ENCODE measurements at regions not wholly inside any gene's neighbourhood (a gene's known extent, or its start where the extent isn't known, plus 50 kb on each side); places are given as distances from the start of the nearest gene placed in this dataset.

DNA sequence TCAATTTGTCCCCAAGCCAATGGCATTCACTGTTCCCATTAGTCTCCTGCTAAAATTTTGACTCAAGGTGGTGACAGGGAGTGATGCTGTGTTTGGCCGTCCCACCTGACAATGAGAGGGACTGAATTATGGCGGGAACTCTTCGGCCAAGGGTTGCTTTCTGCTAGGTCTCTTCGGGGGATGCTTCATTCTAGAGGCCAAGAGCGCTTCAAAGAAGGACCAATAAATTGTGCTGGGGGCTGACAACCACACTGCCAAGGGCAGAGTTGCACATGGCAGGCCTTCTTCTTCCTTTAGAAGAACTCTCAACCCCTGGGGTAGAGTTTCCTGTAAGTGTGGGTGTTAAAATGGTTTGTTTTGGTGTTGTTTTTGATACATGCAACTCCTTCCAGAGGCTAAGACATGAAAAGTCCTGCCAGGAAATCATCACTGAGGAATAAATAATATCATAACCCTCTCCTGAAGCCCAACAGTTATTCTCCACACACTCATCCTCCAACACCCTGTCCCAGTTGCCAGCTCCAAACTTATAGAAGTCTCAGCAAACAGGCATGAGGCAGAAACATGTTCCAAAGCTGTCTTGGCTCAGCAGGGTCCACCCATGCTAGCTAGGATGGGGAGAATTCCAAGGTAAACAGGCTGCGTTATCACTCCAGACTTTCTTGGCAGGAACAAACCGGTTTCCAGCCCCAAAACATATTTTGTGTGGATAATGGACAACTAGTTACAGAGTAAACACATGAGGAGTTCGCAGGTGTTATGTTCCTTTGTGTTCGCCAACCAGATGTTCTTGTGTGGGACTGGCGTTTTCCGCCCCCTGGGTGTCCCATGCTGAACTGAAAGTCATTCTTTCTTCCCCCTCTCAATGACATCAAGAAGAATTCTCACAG lies 396.7 kb upstream of the RGMA start (continued):
- no peak for TF ChIP-seq KDM1A (IDR thresholded peaks at IDR 0.05; ENCODE audit: borderline replicate concordance, low read length)
- no peak for TF ChIP-seq TCF12 (IDR thresholded peaks at IDR 0.05; ENCODE audit: low read depth, low read length)
- no peak for TF ChIP-seq KDM5A (IDR thresholded peaks at IDR 0.05; ENCODE audit: low read length)
- TF ChIP-seq SIX5 (IDR thresholded peaks at IDR 0.05; ENCODE audit: low read depth, low read length): no peak
- TF ChIP-seq SAP30 (IDR thresholded peaks at IDR 0.05; ENCODE audit: insufficient read depth, insufficient replicate concordance, low read length): no peak
- TF ChIP-seq MAFK (IDR thresholded peaks at IDR 0.05; ENCODE audit: low read depth, low read length): no peak

All from H1 (cell line).